Fibroblast of lung (primary cell): ENCODE measurements at regions not wholly inside any gene's neighbourhood (a gene's known extent, or its start where the extent isn't known, plus 50 kb on each side); places are given as distances from the start of the nearest gene placed in this dataset.

Experiments used
- CTCF ChIP-seq, 2 donors: IDR thresholded peaks in 1 of 2; conservative IDR thresholded peaks in 1 of 2; 1 replicate in 1 of 2; 2 replicates in 1 of 2; pipeline ENCODE4 v1.5.1; 2011 to 2012; ENCODE audit warnings: low read length in 2 of 2, control low read depth in 1 of 2, inconsistent platforms in 1 of 2, low read depth in 1 of 2, mild to moderate bottlenecking in 1 of 2
- EZH2 ChIP-seq: IDR thresholded peaks from 2 replicates; pipeline ENCODE4 v1.5.1; 2012; ENCODE audit warnings: low read length, control low read depth, mild to moderate bottlenecking; ENCODE audit errors: missing control alignments

- no peak for TF ChIP-seq CTCF (conservative IDR thresholded peaks at IDR 0.05 in 1 of 2, IDR thresholded peaks at IDR 0.05 in 1 of 2; ENCODE audit: low read depth in 1 of 2, low read length in 2 of 2)
- no peak for TF ChIP-seq EZH2
These were observed 206.0 kb upstream of the JUN start for GRCh38 chr1:58989845-58990244.
